Peyer's patch (tissue), 4 donors: ENCODE measurements at regions not wholly inside any gene's neighbourhood (a gene's known extent, or its start where the extent isn't known, plus 50 kb on each side); places are given as distances from the start of the nearest gene placed in this dataset.

ENCODE experiments used
- DNase-seq, 3 donors: peaks; one replicate each; pipeline ENCODE4 v3.0.0-alpha.2; 2017 to 2019
- H3K27ac ChIP-seq, 4 donors: fragments of 200-600 bp; sonication (generic); one replicate each; pipeline ENCODE4 v1.5.1; 2016 to 2019
- H3K27me3 ChIP-seq, 2 donors: fragments of 200-600 bp; sonication (generic); one replicate each; pipeline ENCODE4 v1.5.1; 2019
- H3K36me3 ChIP-seq, 3 donors: fragments of 200-600 bp; sonication (generic); one replicate each; pipeline ENCODE4 v1.5.1; 2016 to 2019
- H3K4me1 ChIP-seq, 4 donors: fragments of 200-600 bp; sonication (generic); one replicate each; pipeline ENCODE4 v1.5.1; 2016 to 2019
- H3K4me3 ChIP-seq, 4 donors: fragments of 200-600 bp; sonication (generic); 1 replicate in 3 of 4; 2 replicates in 1 of 4; pipeline ENCODE4 v1.5.1; 2016 to 2019; ENCODE audit warnings: mild to moderate bottlenecking in 1 of 4
- H3K9me3 ChIP-seq, 4 donors: fragments of 200-600 bp; sonication (generic); one replicate each; pipeline ENCODE4 v1.5.1; 2016 to 2019; ENCODE audit warnings: mild to moderate bottlenecking in 1 of 4
- POLR2A ChIP-seq, 2 donors: fragments of 450-650 bp; IDR thresholded peaks; one replicate each; pipeline ENCODE4 v1.5.1; 2017; ENCODE audit warnings: antibody characterized with exemption in 2 of 2, mild to moderate bottlenecking in 2 of 2, moderate library complexity in 2 of 2
- TF ChIP-seq, protein P1 (sequence below), 6 experiments: fragments of 450-650 bp in 4 of 6; fragments of 200-600 bp in 2 of 6; sonication (generic) in 1 of 6; IDR thresholded peaks; one replicate each; pipeline ENCODE4 v1.5.1; 2017 to 2019; ENCODE audit warnings: antibody characterized with exemption in 6 of 6, mild to moderate bottlenecking in 3 of 6, moderate library complexity in 1 of 6

DNA sequence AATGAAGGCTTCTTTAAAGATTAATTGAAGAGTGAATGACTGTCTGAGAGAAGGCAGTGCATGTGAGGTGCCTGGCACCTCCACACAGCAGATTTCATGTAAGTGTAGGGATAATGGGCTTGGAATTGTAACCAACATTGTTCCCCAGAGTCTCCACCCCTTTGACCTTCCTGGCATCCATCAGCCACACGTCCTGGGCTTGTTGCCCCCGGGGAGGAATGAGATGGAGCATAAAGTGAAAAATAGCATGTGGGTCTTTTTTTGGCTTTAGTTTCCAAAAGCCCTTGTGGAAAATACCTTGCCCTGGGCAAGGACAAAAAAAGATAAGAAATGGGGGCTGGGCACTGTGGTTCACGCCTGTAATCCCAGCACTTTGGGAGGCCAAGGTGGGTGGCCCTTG, 242.2 kb upstream of the ECI2 start:
- Histone ChIP-seq H3K36me3 (no peaks in the 10 kb centered on the region), H3K9me3 (no peaks in the 10 kb centered on the region), H3K4me1 (peaks cover 0 to 2% (median 0%) of the 10 kb centered on the region in 4 donors), H3K27ac (no peak overlapping the region), H3K27me3 (no peaks in the 10 kb centered on the region), H3K4me3 (no peak overlapping the region)
- DNase-seq = no peak
- no peak for TF ChIP-seq POLR2A (IDR thresholded peaks at IDR 0.05)
- TF ChIP-seq, protein P1, sequence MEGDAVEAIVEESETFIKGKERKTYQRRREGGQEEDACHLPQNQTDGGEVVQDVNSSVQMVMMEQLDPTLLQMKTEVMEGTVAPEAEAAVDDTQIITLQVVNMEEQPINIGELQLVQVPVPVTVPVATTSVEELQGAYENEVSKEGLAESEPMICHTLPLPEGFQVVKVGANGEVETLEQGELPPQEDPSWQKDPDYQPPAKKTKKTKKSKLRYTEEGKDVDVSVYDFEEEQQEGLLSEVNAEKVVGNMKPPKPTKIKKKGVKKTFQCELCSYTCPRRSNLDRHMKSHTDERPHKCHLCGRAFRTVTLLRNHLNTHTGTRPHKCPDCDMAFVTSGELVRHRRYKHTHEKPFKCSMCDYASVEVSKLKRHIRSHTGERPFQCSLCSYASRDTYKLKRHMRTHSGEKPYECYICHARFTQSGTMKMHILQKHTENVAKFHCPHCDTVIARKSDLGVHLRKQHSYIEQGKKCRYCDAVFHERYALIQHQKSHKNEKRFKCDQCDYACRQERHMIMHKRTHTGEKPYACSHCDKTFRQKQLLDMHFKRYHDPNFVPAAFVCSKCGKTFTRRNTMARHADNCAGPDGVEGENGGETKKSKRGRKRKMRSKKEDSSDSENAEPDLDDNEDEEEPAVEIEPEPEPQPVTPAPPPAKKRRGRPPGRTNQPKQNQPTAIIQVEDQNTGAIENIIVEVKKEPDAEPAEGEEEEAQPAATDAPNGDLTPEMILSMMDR (IDR thresholded peaks at IDR 0.05) = no peak

DNA sequence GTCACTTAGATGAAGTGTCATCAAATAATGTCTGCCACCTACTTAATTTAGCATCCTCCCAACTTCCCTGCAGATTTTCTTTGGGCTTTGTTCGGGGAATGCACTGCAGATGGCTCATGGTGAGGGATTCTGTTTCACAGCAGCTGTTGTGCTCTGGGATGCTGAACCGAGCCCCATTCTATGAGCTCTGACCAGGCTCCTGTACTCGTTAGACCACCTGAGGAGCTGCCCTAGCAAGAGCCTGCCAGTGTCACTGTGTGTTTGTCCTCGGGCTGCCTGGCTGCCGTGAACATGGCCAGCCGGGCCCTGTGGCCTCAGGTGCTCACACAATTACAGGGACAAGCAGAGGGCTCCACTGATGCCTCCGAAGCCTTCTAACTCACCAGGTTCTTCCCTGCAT, 238.8 kb upstream of the ECI2 start:
- Histone ChIP-seq H3K4me1 (peaks cover 0 to 5% (median 0%) of the 10 kb centered on the region in 4 donors), H3K9me3 (no peaks in the 10 kb centered on the region), H3K27ac (no peak overlapping the region), H3K4me3 (no peak overlapping the region), H3K27me3 (no peaks in the 10 kb centered on the region), H3K36me3 (no peaks in the 10 kb centered on the region)
- no peak for TF ChIP-seq POLR2A (IDR thresholded peaks at IDR 0.05)
- TF ChIP-seq, protein P1 (IDR thresholded peaks at IDR 0.05) = no peak
- no peak for DNase-seq

DNA sequence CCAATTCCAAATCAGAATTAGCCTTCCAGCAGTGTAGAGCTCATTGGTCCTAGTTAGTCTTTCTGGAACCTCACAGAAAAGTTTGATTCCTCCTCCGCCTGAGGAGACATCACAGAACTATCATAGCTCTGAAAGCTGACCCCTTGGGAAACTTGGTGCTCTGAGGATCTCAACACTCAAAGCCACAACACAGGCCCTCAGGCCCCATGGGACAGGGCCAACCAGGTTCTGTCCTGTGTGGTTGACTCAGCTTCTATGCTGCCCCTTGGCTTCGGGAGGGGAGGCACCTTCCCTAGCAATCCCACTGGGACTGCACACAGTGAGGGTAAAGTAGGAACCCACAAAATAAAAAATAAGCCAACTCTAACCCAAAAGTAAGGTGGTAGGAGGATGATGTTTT, 237.5 kb upstream of the ECI2 start:
- DNase-seq = no peak
- no peaks in the 10 kb centered on the region for H3K27me3 ChIP-seq
- no peak overlapping the region for H3K4me3 ChIP-seq
- no peaks in the 10 kb centered on the region for H3K36me3 ChIP-seq
- TF ChIP-seq, protein P1 (IDR thresholded peaks at IDR 0.05) = no peak
- no peak for TF ChIP-seq POLR2A (IDR thresholded peaks at IDR 0.05)
- H3K27ac ChIP-seq = no peak overlapping the region
- H3K9me3 ChIP-seq = no peaks in the 10 kb centered on the region
- H3K4me1 ChIP-seq = peaks cover 0 to 5% (median 0%) of the 10 kb centered on the region in 4 donors

DNA sequence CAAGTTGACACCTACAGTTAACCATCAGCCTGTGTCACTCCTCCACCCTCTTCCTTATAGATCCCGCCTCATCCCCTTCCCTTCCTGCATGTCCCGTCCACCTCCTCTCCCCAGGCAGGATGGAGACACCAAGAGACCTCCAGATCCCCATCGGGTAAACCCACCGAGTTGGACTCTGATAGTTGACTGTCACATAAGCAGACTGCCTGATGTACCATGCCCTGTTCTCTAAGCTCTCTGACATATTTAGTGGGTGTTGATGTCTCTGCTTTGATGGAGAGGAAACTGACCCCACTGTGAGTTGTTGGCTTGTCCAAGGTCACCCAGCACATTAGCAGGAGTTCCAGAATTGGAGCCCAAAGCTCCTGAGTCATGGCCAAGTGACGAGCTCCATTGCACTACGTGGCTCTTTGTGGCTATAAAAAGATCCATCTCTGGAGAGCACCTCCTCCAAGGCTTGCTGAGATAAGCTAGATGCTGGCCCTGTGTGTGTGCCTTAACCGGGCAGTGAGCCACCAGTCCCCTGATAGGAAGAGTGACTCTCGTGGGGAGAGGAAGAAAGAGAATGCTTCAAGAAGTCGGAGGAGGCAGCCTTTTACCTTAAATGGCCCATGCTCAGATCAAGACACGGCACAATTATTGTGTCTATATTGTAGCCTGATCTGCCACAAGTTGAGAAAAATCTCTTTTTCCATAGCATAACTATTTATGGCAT, 236.0 kb upstream of the ECI2 start:
- no peaks in the 10 kb centered on the region for H3K9me3 ChIP-seq
- TF ChIP-seq POLR2A (IDR thresholded peaks at IDR 0.05) = no peak
- TF ChIP-seq, protein P1 (IDR thresholded peaks at IDR 0.05) = no peak
- DNase-seq = no peak

DNA sequence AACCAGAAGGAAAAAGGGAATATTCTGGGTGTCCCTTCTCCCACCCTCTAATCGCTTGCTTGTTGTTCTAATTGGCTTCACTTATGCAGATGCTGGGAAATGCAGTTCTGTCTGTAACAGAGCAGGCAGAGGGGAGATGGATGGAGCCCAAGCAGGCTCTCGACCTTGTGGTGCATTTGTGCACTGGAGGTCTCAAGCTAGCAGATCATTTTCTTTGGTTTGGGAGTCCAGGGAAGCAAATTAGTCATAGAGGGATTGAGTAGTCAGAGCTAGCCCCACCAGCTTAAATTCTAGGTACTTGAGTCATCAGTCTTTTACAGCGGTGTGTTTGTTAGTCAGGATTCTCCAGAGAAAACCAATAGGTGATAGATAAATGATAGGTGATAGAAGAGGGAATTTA, 234.7 kb upstream of the ECI2 start:
- Histone ChIP-seq H3K27ac (no peak overlapping the region), H3K36me3 (no peaks in the 10 kb centered on the region), H3K4me1 (peaks cover 0 to 6% (median 0%) of the 10 kb centered on the region in 4 donors), H3K9me3 (no peaks in the 10 kb centered on the region), H3K4me3 (no peak overlapping the region), H3K27me3 (no peaks in the 10 kb centered on the region)
- no peak for DNase-seq
- TF ChIP-seq POLR2A (IDR thresholded peaks at IDR 0.05) = no peak
- TF ChIP-seq, protein P1 (IDR thresholded peaks at IDR 0.05) = no peak

More for the DNA sequence above, 236.0 kb upstream of the ECI2 start:
- Histone ChIP-seq H3K4me3 (no peak overlapping the region), H3K36me3 (no peaks in the 10 kb centered on the region), H3K27me3 (no peaks in the 10 kb centered on the region), H3K27ac (no peak overlapping the region), H3K4me1 (peaks cover 0 to 5% (median 0%) of the 10 kb centered on the region in 4 donors)
